HCT116 (cell line): ENCODE measurements at regions not wholly inside any gene's neighbourhood (a gene's known extent, or its start where the extent isn't known, plus 50 kb on each side); places are given as distances from the start of the nearest gene placed in this dataset.

Experiments used
- CEBPB ChIP-seq: IDR thresholded peaks from 2 replicates; pipeline ENCODE4 v1.6.1; 2012; ENCODE audit warnings: low read depth
- CTCF ChIP-seq, 3 experiments: fragments of 200-600 bp in 1 of 3; sonication (generic) in 1 of 3; IDR thresholded peaks in 2 of 3; conservative IDR thresholded peaks in 1 of 3; 2 replicates each; pipeline ENCODE4 v1.5.1; 2012 to 2017; ENCODE audit warnings: low read depth in 2 of 3, low read length in 2 of 3, antibody characterized with exemption in 1 of 3, borderline replicate concordance in 1 of 3, control low read depth in 1 of 3, mild to moderate bottlenecking in 1 of 3, mixed read lengths in 1 of 3, mixed run types in 1 of 3, moderate library complexity in 1 of 3; ENCODE audit not compliant: insufficient read depth in 1 of 3
- EZH2phosphoT487 ChIP-seq: fragments of 200-600 bp; IDR thresholded peaks from 2 replicates; pipeline ENCODE4 v1.6.1; 2018; ENCODE audit warnings: antibody characterized with exemption, borderline replicate concordance
- POLR2A ChIP-seq: IDR thresholded peaks from 2 replicates; pipeline ENCODE4 v1.7.0; 2011; ENCODE audit warnings: borderline replicate concordance; ENCODE audit not compliant: insufficient read depth, insufficient read length; ENCODE audit errors: extremely low read depth
- POLR2AphosphoS5 ChIP-seq: IDR thresholded peaks from 2 replicates; pipeline ENCODE4 v1.6.1; 2011; ENCODE audit warnings: mild to moderate bottlenecking, low read depth, low read length, moderate library complexity
- SP1 ChIP-seq: IDR thresholded peaks from 2 replicates; pipeline ENCODE4 v1.6.1; 2012; ENCODE audit warnings: low read depth
- YY1 ChIP-seq: IDR thresholded peaks from 2 replicates; pipeline ENCODE4 v1.6.1; 2011; ENCODE audit warnings: low read length, low read depth, moderate library complexity, mild to moderate bottlenecking; ENCODE audit not compliant: insufficient replicate concordance; ENCODE audit errors: extremely low read depth
- ZFX ChIP-seq: fragments of 450-650 bp; IDR thresholded peaks from 2 replicates; pipeline ENCODE4 v1.6.1; 2017

GRCh38 chr1:239306426-239306825 lies 79.9 kb upstream of the CHRM3 start:
- TF ChIP-seq ZFX = no peak
- TF ChIP-seq POLR2AphosphoS5 = no peak
- TF ChIP-seq SP1 = no peak
- no peak for TF ChIP-seq POLR2A
- no peak for TF ChIP-seq CTCF (IDR thresholded peaks at IDR 0.05 in 2 of 3, conservative IDR thresholded peaks at IDR 0.05 in 1 of 3; ENCODE audit: borderline replicate concordance in 1 of 3, insufficient read depth in 1 of 3, low read depth in 2 of 3, low read length in 2 of 3)
- no peak for TF ChIP-seq EZH2phosphoT487
- TF ChIP-seq CEBPB = no peak
- no peak for TF ChIP-seq YY1
